Peyer's patch (tissue), 4 donors: ENCODE measurements at regions not wholly inside any gene's neighbourhood (a gene's known extent, or its start where the extent isn't known, plus 50 kb on each side); places are given as distances from the start of the nearest gene placed in this dataset.

Experiments used
- DNase-seq, 3 donors: peaks; one replicate each; pipeline ENCODE4 v3.0.0-alpha.2; 2017 to 2019
- H3K27ac ChIP-seq, 4 donors: fragments of 200-600 bp; sonication (generic); one replicate each; pipeline ENCODE4 v1.5.1; 2016 to 2019
- H3K27me3 ChIP-seq, 2 donors: fragments of 200-600 bp; sonication (generic); one replicate each; pipeline ENCODE4 v1.5.1; 2019
- H3K36me3 ChIP-seq, 3 donors: fragments of 200-600 bp; sonication (generic); one replicate each; pipeline ENCODE4 v1.5.1; 2016 to 2019
- H3K4me1 ChIP-seq, 4 donors: fragments of 200-600 bp; sonication (generic); one replicate each; pipeline ENCODE4 v1.5.1; 2016 to 2019
- H3K4me3 ChIP-seq, 4 donors: fragments of 200-600 bp; sonication (generic); 1 replicate in 3 of 4; 2 replicates in 1 of 4; pipeline ENCODE4 v1.5.1; 2016 to 2019; ENCODE audit warnings: mild to moderate bottlenecking in 1 of 4
- H3K9me3 ChIP-seq, 4 donors: fragments of 200-600 bp; sonication (generic); one replicate each; pipeline ENCODE4 v1.5.1; 2016 to 2019; ENCODE audit warnings: mild to moderate bottlenecking in 1 of 4
- POLR2A ChIP-seq, 2 donors: fragments of 450-650 bp; IDR thresholded peaks; one replicate each; pipeline ENCODE4 v1.5.1; 2017; ENCODE audit warnings: antibody characterized with exemption in 2 of 2, mild to moderate bottlenecking in 2 of 2, moderate library complexity in 2 of 2
- TF ChIP-seq, protein P1 (sequence below), 6 experiments: fragments of 450-650 bp in 4 of 6; fragments of 200-600 bp in 2 of 6; sonication (generic) in 1 of 6; IDR thresholded peaks; one replicate each; pipeline ENCODE4 v1.5.1; 2017 to 2019; ENCODE audit warnings: antibody characterized with exemption in 6 of 6, mild to moderate bottlenecking in 3 of 6, moderate library complexity in 1 of 6

- H3K27me3 ChIP-seq = no peaks in the 10 kb centered on the region
- TF ChIP-seq, protein P1, sequence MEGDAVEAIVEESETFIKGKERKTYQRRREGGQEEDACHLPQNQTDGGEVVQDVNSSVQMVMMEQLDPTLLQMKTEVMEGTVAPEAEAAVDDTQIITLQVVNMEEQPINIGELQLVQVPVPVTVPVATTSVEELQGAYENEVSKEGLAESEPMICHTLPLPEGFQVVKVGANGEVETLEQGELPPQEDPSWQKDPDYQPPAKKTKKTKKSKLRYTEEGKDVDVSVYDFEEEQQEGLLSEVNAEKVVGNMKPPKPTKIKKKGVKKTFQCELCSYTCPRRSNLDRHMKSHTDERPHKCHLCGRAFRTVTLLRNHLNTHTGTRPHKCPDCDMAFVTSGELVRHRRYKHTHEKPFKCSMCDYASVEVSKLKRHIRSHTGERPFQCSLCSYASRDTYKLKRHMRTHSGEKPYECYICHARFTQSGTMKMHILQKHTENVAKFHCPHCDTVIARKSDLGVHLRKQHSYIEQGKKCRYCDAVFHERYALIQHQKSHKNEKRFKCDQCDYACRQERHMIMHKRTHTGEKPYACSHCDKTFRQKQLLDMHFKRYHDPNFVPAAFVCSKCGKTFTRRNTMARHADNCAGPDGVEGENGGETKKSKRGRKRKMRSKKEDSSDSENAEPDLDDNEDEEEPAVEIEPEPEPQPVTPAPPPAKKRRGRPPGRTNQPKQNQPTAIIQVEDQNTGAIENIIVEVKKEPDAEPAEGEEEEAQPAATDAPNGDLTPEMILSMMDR (IDR thresholded peaks at IDR 0.05) = no peak
- no peak for TF ChIP-seq POLR2A (IDR thresholded peaks at IDR 0.05)
- H3K27ac ChIP-seq = no peak overlapping the region
- DNase-seq = no peak
- no peaks in the 10 kb centered on the region for H3K4me1 ChIP-seq
- H3K9me3 ChIP-seq = no peaks in the 10 kb centered on the region
- no peak overlapping the region for H3K4me3 ChIP-seq
- H3K36me3 ChIP-seq = no peaks in the 10 kb centered on the region
Measured at GRCh38 chr10:85147346-85148250, 819.2 kb downstream of the CCSER2 start.

DNA sequence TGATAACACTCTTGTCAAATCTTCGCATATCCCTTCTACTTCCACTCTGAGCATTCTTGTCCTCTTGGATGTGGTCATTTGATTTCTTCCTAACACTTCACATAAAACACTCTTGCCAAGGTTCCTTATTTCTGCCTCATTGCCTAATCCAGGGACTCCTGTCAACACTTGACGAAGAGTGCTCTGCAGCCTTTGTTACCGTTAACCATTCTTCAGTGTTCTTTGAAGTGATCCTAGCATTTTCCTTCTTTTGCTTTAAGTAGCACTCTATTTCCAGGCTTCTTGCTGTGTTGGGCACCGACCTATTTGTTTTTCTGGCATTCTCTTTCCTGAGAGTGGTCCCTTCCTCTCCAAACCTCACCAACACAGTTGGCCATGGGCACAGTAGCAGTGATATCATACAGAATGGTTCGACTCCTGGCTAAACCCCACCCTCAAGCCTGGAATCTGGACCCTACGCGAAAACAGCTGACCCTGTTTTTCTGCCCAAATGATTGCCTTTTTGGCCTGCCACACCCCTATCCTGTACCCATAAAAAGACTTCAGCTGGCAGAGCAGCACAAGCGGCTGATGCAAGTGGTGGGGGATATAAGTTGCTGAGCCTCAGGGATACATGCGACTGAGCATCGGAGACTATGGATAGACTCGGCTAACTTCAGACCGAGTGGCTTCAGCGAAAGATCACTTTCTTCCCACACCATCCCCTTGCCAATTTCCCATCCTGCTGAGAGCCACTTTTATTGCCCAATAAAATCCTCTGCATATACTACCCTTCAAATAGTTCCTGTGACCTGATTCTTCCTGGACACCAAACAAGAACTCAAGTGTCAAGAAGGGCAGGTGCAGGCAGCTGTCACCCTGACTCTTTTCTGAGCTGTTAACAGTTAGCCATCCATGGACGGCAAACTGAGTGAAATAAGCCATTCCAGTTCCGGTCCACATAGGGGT lies 820.6 kb downstream of the CCSER2 start:
- Histone ChIP-seq H3K27me3 (no peaks in the 10 kb centered on the region), H3K36me3 (no peaks in the 10 kb centered on the region), H3K27ac (no peak overlapping the region), H3K4me3 (no peak overlapping the region), H3K9me3 (no peaks in the 10 kb centered on the region), H3K4me1 (no peaks in the 10 kb centered on the region)
- TF ChIP-seq, protein P1 (IDR thresholded peaks at IDR 0.05) = no peak
- TF ChIP-seq POLR2A (IDR thresholded peaks at IDR 0.05) = no peak
- DNase-seq = no peak

- no peak for DNase-seq
- Histone ChIP-seq H3K27me3 (no peaks in the 10 kb centered on the region), H3K4me3 (no peak overlapping the region), H3K36me3 (no peaks in the 10 kb centered on the region), H3K9me3 (no peaks in the 10 kb centered on the region), H3K4me1 (no peaks in the 10 kb centered on the region), H3K27ac (no peak overlapping the region)
- TF ChIP-seq, protein P1 (IDR thresholded peaks at IDR 0.05) = no peak
- no peak for TF ChIP-seq POLR2A (IDR thresholded peaks at IDR 0.05)
Measured at GRCh38 chr10:85149766-85150165, 821.4 kb downstream of the CCSER2 start.

- Histone ChIP-seq H3K4me1 (no peaks in the 10 kb centered on the region), H3K4me3 (no peak overlapping the region), H3K27me3 (no peaks in the 10 kb centered on the region), H3K9me3 (no peaks in the 10 kb centered on the region), H3K36me3 (no peaks in the 10 kb centered on the region), H3K27ac (no peak overlapping the region)
- TF ChIP-seq, protein P1 (IDR thresholded peaks at IDR 0.05) = no peak
- no peak for TF ChIP-seq POLR2A (IDR thresholded peaks at IDR 0.05)
- DNase-seq = no peak
Measured at GRCh38 chr10:85151506-85151905, 823.1 kb downstream of the CCSER2 start.

- H3K4me1 ChIP-seq = no peaks in the 10 kb centered on the region
- H3K4me3 ChIP-seq = no peak overlapping the region
- H3K27ac ChIP-seq = no peak overlapping the region
- TF ChIP-seq POLR2A (IDR thresholded peaks at IDR 0.05) = no peak
- TF ChIP-seq, protein P1 (IDR thresholded peaks at IDR 0.05) = no peak
- no peak for DNase-seq
- H3K27me3 ChIP-seq = no peaks in the 10 kb centered on the region
- H3K9me3 ChIP-seq = no peaks in the 10 kb centered on the region
- H3K36me3 ChIP-seq = no peaks in the 10 kb centered on the region
Measured at GRCh38 chr10:85152496-85152895, 824.1 kb downstream of the CCSER2 start.
